ENCODE measurements at regions not wholly inside any gene's neighbourhood (a gene's known extent, or its start where the extent isn't known, plus 50 kb on each side); places are given as distances from the start of the nearest gene placed in this dataset.

- DNase-seq: no peak
- no peaks in the 10 kb centered on the region for H3K79me2 ChIP-seq (ENCODE audit: low read length)
Measured at GRCh38 chr5:15424769-15425168, 75.2 kb upstream of the FBXL7 start.

GRCh38 chr5:15421921-15422412 lies 78.0 kb upstream of the FBXL7 start:
- Histone ChIP-seq H3K27me3 (replicated peaks; ENCODE audit: insufficient read depth, low read length) (no peaks in the 10 kb centered on the region), H3K27ac (ENCODE audit: low read length) (no peak overlapping the region), H3K9me2 (replicated peaks; ENCODE audit: insufficient read depth, low read length) (no peaks in the 10 kb centered on the region)

More at GRCh38 chr5:15424769-15425168, 75.2 kb upstream of the FBXL7 start:
- TF ChIP-seq EZH2 (optimal IDR thresholded peaks at IDR 0.05; ENCODE audit: low read depth, low read length) (no peak), CTCF (IDR thresholded peaks at IDR 0.05; ENCODE audit: low read length) (no peak), EZH2phosphoT487 (IDR thresholded peaks at IDR 0.05; ENCODE audit: low read length) (no peak)
- H3K9me3 ChIP-seq (replicated peaks; ENCODE audit: insufficient read depth, low read length): no peaks in the 10 kb centered on the region
- no peak overlapping the region for H2AFZ ChIP-seq (ENCODE audit: low read length)
- H3K9ac ChIP-seq (ENCODE audit: low read length): no peak overlapping the region
- no peak overlapping the region for H3K27ac ChIP-seq (ENCODE audit: low read length)
- H3F3A ChIP-seq (ENCODE audit: insufficient read depth, low read length): no peaks in the 10 kb centered on the region
- no peaks in the 10 kb centered on the region for H3K27me3 ChIP-seq (replicated peaks; ENCODE audit: insufficient read depth, low read length)
- H3K4me1 ChIP-seq (ENCODE audit: low read length): 0 out of 2 replicates have a peak, but pooled peaks cover 12% of the 10 kb centered on the region
- H3K4me3 ChIP-seq (ENCODE audit: low read length): no peak overlapping the region
- no peaks in the 10 kb centered on the region for H3K36me3 ChIP-seq (replicated peaks; ENCODE audit: insufficient read depth, low read length)
- H3K4me2 ChIP-seq (ENCODE audit: low read depth, low read length): no peak overlapping the region
- H4K20me1 ChIP-seq (ENCODE audit: insufficient read depth, low read length): no peaks in the 10 kb centered on the region
- no peaks in the 10 kb centered on the region for H3K9me2 ChIP-seq (replicated peaks; ENCODE audit: insufficient read depth, low read length)

GRCh38 chr5:15421381-15421780 lies 78.6 kb upstream of the FBXL7 start:
- TF ChIP-seq EZH2 (optimal IDR thresholded peaks at IDR 0.05; ENCODE audit: low read depth, low read length): no peak
- TF ChIP-seq CTCF (IDR thresholded peaks at IDR 0.05; ENCODE audit: low read length): no peak
- TF ChIP-seq EZH2phosphoT487 (IDR thresholded peaks at IDR 0.05; ENCODE audit: low read length): no peak
- no peaks in the 10 kb centered on the region for H3K27me3 ChIP-seq (replicated peaks; ENCODE audit: insufficient read depth, low read length)
- H3K4me1 ChIP-seq (ENCODE audit: low read length): no peaks in the 10 kb centered on the region
- no peaks in the 10 kb centered on the region for H4K20me1 ChIP-seq (ENCODE audit: insufficient read depth, low read length)
- H3K9me2 ChIP-seq (replicated peaks; ENCODE audit: insufficient read depth, low read length): no peaks in the 10 kb centered on the region
- H3K36me3 ChIP-seq (replicated peaks; ENCODE audit: insufficient read depth, low read length): no peaks in the 10 kb centered on the region
- H3K4me3 ChIP-seq (ENCODE audit: low read length): no peak overlapping the region
- no peaks in the 10 kb centered on the region for H3K79me2 ChIP-seq (ENCODE audit: low read length)
- no peak overlapping the region for H3K9ac ChIP-seq (ENCODE audit: low read length)
- DNase-seq: no peak
- H3K9me3 ChIP-seq (replicated peaks; ENCODE audit: insufficient read depth, low read length): no peaks in the 10 kb centered on the region
- H3K27ac ChIP-seq (ENCODE audit: low read length): no peak overlapping the region
- no peak overlapping the region for H2AFZ ChIP-seq (ENCODE audit: low read length)
- H3K4me2 ChIP-seq (ENCODE audit: low read depth, low read length): no peak overlapping the region
- no peaks in the 10 kb centered on the region for H3F3A ChIP-seq (ENCODE audit: insufficient read depth, low read length)

More at GRCh38 chr5:15421921-15422412, 78.0 kb upstream of the FBXL7 start:
- H4K20me1 ChIP-seq (ENCODE audit: insufficient read depth, low read length): no peaks in the 10 kb centered on the region
- 0 out of 2 replicates have a peak, but pooled peaks cover under 1% of the 10 kb centered on the region for H3K4me1 ChIP-seq (ENCODE audit: low read length)
- H2AFZ ChIP-seq (ENCODE audit: low read length): no peak overlapping the region
- no peak overlapping the region for H3K4me3 ChIP-seq (ENCODE audit: low read length)
- no peak for TF ChIP-seq EZH2 (optimal IDR thresholded peaks at IDR 0.05; ENCODE audit: low read depth, low read length)
- no peak for TF ChIP-seq CTCF (IDR thresholded peaks at IDR 0.05; ENCODE audit: low read length)
- TF ChIP-seq EZH2phosphoT487 (IDR thresholded peaks at IDR 0.05; ENCODE audit: low read length): no peak
- H3F3A ChIP-seq (ENCODE audit: insufficient read depth, low read length): no peaks in the 10 kb centered on the region
- DNase-seq: no peak
- no peak overlapping the region for H3K4me2 ChIP-seq (ENCODE audit: low read depth, low read length)
- H3K9me3 ChIP-seq (replicated peaks; ENCODE audit: insufficient read depth, low read length): no peaks in the 10 kb centered on the region
- H3K79me2 ChIP-seq (ENCODE audit: low read length): no peaks in the 10 kb centered on the region
- no peaks in the 10 kb centered on the region for H3K36me3 ChIP-seq (replicated peaks; ENCODE audit: insufficient read depth, low read length)
- H3K9ac ChIP-seq (ENCODE audit: low read length): no peak overlapping the region

Measured in MM.1S (cell line).